ENCODE measurements at regions not wholly inside any gene's neighbourhood (a gene's known extent, or its start where the extent isn't known, plus 50 kb on each side); places are given as distances from the start of the nearest gene placed in this dataset.
"Not testable (repeated sequence)": the region's sequence is repeated elsewhere in the genome, so short reads cannot be mapped to it uniquely, and the experiment has no call there.

DNA sequence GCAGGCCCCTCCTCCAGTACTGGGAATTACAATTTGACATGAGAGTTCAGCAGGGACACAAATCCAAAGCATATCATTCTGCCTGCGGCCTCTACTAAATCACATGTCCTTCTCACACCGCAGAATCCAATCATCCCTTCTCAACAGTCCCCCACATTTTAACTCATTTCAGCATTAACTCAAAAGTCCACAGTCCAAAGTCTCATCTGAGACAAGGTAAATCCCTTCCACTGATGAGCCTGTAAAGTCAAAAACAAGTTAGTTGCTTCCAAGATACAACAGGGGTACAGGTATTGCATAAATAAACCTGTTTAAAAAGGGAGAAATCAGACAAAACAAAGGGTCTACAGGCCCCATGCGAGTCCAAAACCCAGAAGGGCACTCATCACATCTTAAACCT, 64.0 kb downstream of the EBNA1BP2 start:
- no peak for DNase-seq

DNA sequence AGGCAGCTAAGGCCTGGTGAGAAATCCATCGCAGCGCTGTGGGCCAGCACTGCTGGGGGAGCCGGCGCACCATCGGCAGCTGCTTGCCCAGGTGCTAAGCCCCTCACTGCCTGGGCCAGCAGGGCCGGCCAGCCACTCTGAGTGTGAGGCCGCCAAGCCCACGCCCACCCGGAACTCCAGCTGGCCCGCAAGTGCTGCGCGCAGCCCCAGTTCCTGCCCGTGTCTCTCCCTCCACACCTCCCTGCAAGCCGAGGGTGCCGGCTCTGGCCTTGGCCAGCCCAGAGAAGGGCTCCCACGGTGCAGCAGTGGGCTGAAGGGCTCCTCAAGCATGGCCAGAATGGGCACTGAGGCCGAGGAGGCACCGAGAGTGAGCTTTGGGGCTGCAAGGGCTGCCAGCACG, 64.4 kb downstream of the EBNA1BP2 start:
- no peak for DNase-seq

DNA sequence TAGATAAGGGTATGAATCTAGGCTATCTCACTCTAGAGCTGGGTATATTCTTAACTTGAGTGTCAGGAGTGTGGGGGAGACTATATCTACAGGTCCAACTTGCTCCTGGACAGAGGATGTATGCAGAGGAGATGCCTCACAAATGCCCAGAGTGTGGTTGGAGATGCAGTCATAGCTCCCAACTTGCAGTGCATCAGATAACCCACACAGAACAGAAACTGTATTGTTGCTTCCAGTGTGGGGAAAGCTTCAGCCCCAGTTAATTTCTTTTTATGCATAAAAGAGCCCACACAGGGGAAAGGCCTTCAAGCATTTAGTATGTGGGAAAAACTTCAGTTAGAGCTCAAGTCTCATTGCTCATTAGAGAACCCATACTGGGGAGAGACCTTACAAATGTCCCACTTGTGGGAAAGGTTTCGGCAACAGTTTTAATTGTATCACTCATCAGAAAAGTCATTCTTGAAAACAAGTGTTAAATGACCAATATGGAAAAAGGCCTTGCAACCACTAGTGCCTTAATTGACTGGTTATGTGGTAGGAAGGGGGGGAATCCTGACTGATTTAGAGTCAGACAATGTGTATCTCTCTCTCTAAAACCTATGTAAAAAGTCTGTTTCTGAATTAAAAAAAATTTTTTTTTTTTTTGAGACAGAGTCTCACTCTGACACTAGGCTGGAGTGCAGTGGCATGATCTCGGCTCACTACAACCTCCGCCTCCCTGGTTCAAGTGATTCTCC, 67.9 kb downstream of the EBNA1BP2 start:
- DNase-seq = no peak

DNA sequence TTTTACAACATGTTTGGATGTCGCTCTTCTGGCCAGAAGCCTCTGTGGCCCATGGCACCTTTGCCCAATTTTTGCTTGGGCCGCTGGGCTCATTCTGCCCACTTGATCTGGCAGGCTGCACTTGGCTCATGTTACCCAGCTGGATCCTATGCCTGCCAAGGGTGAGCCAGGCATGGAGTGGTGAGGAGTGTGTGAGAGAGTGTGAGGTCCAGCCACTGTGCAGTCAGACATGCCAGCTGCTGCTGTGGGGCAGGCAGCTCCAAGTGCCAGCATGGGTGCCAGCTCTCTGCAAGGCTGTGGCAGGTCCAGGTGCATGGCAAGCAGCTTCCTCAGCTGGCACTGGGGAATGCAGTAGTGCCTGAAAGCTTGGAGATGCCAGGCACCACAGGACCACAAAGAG, 71.0 kb downstream of the EBNA1BP2 start:
- no peak for DNase-seq

DNA sequence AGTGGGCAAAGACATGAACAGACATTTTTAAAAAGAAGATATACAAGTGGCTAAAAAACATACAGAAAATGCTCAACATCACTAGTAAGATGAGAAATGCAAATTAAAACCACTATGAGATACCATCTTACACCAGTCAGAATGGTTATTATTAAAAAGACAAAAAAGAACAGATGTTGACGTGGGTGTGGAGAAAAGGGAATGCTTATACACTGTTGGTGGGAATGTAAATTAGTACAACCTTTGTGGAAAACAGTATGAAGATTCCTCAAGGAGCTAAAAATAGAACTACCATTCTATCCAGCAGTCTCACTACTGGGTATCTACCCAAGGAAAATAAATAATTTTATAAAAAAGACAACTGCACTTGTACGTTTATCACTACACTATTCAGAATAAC, 73.9 kb downstream of the EBNA1BP2 start:
- DNase-seq = no peak

DNA sequence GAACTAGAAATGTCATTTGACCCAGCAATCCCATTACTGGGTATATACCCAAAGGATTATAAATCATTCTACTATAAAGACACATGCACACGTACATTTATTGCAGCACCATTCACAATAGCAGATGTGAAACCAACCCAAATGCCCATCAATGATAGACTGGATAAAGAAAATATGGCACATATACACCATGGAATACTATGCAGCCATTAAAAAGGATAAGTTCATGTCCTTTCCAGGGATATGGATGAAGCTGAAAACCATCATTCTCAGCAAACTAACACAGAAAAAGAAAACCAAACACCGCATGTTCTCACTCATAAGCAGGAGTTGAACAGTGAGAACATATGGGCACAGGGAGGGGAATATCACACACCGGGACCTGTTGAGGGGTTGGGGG, 75.6 kb downstream of the EBNA1BP2 start:
- DNase-seq = not testable (repeated sequence)

DNA sequence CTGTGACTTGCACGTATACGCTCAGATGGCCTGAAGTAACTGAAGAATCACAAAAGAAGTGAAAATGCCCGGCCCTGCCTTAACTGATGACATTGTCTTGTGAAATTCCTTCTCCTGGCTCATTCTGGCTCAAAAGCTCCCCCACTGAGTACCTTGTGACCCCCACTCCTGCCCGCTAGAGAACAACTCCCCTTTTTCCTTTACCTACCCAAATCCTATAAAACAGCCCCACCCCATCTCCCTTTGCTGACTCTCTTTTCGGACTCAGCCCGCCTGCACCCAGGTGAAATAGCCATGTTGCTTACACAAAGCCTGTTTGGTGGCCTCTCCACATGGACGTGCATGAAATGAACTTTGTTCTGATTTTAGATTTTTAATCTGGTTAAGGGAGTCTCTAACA, 81.3 kb downstream of the EBNA1BP2 start:
- not testable (repeated sequence) for DNase-seq

DNA sequence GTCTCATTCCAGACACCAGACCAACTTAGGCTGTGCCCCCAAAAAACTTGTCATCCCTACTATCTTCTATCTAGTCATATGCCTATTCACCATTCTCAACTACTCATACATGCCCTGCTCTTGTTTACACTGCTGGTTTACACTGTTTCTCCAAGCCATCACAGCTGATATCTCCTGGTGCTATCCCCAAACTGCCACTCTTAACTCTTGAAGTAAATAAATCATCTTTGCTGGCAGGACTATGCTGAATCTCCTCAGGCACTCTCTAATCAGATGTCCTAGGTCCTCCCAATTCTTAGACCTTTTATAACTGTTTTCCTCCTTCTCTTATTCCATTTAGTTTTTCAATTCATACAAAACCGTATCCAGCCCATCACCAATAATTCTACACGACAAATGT, 81.9 kb downstream of the EBNA1BP2 start:
- not testable (repeated sequence) for DNase-seq

DNA sequence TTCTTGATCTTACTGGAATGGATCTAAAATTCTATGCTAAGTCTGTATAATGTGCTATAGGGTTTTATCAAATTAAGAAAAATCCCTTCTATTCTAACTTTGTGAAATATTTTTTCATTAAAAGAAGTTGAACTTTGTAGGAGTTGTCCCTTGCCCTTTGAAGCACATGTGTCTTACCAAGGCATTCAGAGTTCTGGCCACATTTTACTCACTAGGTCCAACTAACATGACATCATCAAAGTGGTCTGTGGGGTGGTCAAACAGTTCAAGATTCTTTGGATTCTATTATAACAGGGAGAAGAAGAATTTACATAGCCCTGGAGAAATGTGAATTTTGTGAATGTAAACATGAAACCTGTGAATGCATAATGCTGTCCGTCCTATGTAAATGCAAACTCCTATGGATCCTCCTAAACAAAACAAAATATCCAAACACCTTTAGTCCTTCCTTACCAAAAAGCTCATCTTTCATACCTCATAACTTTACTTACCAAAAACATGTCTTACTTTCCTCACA, 88.7 kb downstream of the EBNA1BP2 start:
- DNase-seq = no peak

DNA sequence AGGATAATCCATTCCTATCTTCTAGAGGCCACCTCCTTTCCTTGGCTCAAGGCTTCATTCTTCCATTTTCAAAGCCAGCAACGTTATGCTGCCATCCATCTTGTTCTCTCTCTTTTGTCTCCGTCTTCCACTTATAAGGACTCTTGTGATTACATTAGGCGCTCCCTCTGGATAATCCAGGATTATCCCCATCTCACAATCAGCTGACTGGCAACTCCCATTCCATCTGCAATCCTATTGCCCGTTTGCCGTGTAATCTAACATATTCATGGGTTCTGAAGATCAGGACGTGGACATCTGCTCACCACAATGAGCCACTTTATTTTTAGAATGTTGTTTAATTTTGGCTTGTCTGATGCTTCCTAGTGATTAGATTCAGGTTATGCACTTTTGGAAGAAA, 89.3 kb downstream of the EBNA1BP2 start:
- DNase-seq = no peak

DNA sequence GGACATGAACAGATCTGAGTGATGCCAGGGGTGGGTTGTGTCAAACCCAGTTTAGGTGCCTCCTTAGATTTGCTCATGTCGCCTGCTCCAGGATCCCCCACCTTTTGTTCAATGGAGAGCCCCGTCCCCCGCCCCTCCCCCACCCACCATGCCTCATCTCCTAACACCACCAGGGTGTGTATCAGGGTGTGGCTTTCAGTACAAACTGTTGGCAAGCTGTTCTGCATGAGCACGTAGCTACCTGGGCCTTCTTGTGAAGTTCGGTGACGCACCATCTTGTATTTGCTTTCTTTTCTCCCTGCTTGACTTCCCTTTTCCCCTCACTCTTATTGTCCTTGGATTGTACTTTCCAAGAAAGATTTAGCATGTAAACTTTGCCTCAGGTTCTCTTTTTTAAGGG, 94.8 kb downstream of the EBNA1BP2 start:
- no peak for DNase-seq

DNA sequence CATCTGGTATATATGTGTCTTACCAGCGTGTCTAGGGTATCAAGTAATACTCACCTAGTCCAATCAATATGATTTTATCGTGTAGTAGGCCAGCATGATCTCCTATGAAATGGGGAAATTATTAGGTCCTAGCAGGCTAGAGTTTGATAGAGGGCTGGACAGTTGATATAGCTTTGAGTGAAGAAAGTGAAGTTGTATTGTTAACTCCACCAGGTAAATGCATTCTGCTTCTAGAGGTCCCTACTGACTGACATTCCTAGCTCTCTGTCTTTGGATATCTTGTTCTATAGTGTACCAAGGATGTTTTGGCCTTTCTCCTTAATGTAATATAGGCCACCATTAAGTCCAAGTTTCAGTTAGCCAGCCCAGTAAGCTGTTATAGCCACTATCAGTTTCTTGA, 97.4 kb downstream of the EBNA1BP2 start:
- no peak for DNase-seq

DNA sequence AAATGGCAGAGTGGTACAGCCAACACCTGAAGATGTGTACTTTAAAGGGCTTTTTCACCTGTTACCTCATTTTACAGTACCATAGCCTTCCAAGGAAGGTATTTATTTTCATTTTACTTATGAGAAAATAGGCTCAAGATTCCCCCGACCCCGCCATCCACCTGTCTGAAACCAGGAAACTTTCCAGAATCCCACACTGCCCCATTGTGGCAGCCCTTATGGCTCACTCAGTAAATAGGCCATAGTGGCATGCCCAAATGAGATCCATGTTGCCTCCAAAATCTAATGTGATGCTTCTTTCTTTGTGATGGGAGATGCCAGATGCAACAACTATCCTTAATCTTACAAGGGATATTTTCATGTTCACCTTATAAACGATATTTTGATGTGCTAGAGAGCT, 97.8 kb downstream of the EBNA1BP2 start:
- DNase-seq = no peak

DNA sequence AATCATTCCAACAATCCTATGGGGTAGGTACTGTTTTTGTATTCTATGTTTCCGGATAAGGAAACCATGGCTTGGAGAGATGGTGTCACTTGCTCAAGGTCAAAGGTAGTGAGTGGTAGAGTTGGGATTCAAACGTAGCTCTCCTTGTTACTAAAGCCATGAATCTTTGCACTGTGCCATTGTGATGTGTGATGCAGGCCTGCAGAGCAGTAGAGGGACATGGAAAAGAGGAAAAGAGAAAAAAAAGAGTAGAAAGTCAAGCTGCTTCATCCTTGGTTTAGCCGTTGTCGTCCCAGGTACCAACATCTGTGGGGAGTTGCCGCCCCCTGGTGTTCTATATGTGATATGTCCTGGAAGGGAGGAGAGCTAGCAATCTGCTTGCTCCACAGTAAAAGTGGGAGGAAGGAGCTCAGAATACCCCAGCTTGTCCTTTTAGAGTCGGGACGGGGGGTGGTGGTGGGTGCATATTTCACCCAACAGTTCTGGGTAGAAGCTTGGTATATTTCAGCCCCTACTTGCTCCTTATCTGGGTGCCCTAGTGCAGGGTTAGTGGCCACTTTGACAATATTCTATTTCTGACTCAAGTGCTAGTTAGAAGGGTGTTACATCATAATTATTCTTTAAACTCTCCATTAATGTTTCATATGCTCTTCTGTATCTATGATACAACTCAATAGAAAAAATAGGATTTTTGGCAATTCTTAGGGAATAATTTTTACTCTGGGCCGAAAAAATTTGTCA, 98.4 kb downstream of the EBNA1BP2 start:
- DNase-seq = peak; percentile 74

DNA sequence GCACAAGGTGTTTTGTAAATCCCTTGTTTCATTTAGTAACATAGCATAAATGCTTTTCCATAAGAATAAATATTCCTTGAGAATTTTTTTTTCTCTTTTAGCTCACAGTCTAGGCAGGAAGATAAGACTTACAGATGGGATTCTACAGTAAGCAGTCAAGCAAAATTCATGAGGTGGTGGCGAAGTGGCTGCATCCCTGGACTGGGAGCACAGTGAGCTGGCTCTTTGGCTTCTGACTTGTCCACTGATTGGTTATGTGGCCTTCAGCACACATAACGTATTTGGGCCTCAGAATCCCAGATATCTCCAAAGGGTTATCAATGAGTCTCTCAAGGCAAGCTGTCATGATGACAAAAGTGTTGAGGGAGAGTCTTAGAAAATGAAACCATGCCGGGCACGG, 99.8 kb downstream of the EBNA1BP2 start:
- DNase-seq = no peak

DNA sequence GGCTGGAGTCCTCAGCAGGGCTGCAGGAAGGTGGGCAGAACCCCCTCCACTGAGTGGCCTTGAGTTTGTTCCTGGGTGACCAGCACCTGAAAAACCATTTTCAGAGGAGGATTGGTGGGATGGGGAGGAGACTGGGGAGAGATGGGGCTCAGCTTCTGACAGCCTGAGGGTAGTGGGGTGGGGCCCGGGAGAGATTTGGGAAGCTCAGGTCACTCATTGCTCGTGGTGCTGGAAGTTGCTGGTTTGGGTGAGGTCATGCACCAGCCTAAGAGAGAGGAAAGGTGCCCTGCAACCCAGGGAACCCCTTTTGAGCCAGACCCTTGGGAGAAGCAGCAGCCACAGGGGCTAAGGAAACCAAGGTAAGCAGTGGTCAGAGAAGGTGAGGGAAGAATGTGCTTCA, 100.8 kb downstream of the EBNA1BP2 start:
- no peak for DNase-seq

DNA sequence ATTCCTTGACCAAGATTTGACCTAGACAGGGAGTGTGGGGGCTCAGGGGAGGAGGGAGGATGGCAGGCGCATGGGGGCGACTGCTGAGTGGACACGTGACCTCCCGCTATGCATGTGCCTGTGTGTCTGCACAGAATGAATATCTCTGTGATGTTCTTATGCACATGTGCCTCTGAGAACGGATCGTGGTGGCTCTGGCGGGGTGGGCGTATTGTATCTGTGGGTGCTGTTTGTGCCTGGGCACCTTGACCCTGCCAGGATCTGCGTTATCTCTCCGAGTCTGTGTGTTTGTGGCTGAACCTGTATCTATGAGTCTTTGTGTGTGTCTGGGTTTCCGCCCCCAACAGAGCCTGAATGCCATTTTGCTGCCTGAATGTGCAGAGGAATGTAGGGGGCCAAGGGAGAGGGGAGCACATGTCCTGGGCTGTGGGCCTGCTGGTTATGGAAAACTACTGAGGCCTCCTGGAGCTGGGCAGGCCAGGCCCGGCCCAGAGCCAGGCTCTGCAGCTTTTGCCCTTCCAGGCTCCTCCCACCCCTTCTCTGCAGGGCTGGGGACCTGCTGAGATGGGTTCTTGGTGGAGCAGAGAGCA, 102.5 kb downstream of the EBNA1BP2 start:
- no peak for DNase-seq

DNA sequence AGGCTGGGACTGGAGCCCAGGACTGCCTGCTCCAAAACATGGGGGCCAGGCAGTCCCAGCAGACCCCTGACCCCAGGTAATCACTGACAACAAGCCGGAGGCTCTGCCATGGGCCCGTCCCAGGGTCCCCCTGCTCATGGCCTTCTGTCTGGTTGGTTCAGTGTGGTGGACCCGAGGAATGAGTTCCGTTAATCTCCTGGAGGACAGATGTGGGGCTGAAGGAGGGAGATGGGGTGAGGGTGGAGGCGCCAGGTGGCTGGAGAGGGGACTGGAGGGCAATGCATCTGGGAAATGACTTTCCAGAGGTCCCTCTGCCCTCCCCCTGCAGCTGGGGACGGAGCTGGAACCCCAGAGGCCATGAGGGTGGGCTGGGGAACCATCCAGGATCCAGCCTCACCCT, 103.2 kb downstream of the EBNA1BP2 start:
- no peak for DNase-seq

DNA sequence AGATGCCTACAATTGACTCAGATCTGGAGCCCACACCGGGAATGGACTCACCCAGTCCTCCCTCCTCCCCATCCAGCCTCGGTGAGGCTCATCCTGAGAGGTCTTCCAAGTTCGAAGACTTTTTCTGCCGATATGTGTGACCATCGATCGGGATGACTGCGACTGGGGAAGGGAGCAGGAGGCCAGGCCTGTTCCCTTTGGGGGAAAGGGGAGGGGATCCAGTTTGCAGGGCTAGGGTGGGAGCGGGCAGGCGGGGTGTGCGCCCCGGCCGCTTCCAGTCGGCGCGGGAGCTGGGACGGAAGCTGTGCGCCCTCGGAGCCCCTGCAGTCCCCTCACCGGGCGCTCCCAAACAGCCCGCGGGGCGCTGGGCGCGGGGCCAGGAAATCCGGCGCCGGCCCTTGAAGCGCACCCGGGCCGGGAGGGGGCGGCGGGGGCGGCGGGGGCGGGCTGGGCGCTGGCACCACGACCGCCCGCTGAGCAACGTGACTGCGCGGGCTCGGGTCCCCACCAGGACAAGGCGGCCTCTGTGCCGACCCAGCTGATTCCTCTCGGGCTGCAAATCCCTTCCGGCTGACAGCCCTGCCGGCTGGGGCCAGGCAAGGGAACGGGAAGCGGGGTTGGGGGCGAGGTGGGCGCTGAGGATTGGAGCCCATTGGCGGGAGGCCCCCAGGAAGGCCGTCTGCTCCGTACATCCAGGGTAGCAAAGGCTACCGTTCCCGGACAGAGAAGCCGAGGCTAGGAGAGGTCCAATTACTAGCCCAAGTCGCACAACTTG, 103.9 kb downstream of the EBNA1BP2 start:
- DNase-seq = no peak

DNA sequence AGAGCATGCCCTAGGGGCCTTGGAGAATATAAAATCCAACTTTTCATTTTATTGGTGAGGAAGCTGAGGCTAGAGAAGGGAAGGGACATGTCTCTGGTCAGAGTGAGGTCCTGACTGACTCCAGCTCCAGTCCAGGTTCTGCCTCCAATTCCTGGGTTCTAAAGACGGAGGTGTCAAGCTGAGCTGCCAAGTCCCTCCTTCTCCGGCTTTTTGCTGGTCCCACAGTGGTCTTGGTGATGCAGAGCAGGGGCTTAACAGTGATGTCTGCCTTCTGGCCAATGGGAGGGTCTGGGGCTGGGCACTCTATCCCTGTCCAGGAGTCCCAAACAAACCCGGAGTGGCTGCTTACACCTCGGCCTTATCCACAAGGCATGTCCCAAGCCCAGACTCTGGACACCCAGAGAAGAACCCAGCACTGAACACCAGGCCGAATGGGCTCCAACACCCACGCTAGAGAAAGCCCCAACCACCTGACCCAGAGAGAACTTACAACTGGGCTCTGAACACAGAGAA, 104.8 kb downstream of the EBNA1BP2 start:
- DNase-seq = no peak

DNA sequence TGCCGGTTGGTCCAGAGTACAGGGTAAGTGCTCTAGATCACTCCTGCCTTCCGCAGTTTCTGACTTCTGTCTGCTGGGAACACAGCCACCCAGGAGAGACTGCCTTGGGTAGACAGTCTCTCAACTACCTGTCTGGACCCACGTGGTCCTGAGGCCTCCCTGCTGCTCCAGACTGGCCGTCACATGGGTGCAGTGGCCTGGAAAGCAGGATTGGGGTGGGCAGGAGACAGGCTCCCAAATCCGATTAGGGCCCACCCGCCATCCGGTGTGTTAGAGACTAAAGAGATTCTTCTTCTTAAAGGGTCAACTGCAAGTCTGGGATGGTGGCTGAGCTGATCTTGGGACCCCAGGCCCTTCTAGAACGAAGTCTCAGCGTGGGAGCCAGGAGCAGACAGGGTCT, 105.5 kb downstream of the EBNA1BP2 start:
- DNase-seq = no peak

DNA sequence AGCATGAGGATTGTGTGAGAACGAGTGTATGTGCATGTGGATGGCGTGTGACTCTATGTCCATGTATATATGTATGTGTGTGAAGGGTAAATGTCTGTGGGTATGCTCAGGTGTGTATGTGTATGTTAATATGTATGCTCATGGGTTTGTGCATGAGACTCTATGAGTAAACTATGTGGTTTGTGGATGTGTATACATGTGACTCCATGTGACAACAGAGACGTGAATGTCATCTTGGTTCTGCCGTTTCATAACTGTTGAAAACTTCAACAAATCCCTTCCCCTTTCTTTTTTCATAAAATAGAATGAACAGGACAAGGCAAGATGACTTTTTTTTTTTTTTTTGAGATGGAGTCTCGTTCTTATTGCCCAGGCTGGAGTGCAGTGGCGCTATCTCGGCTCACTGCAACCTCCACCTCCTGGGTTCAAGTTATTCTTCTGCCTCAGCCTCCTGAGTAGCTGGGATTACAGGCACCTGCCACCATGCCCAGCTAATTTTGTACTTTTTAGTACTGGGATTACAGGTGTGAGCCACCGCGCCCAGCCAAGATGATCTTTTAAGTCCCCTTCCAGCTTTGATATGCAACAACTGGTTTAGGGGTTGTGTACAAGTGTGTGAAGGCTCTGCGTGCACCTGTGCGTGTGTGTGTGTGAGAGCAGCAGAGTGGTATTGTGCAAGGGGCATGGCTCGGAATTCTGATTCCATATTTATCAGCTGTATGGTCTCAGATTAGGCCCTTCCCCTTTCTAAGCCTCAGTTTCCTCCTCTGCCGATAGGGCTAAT, 106.3 kb downstream of the EBNA1BP2 start:
- no peak for DNase-seq

Measured in fibroblast of skin of right biceps (primary cell).